ENCODE measurements at regions not wholly inside any gene's neighbourhood (a gene's known extent, or its start where the extent isn't known, plus 50 kb on each side); places are given as distances from the start of the nearest gene placed in this dataset.

DNA sequence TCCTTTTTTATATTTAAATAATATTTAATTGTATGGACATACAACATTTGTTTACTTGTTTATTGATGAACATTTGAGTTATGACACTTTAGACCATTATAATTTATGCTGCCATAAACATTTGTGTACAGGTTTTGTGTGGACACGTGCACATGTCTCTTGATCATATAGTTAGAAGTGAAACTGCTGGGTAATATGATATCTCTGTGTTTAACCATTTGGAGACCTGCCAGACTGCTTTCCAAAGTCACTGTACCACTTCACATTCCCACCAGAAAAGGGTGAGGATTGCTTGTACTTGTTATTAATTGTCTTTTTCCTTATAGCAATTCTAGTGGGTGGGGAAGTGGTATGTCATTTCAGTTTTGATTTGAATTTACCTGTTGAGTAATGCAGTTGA is 145.6 kb upstream of the KLHL1 start:
- ChIA-PET CTCF (no interaction called here), POLR2A (no interaction called here)
- Histone ChIP-seq H3K79me2 (ENCODE audit: control insufficient read depth, insufficient read depth, low read length) (no peaks in the 10 kb centered on the region), H3K4me1 (ENCODE audit: control insufficient read depth, extremely low read depth, insufficient read depth, low read length) (peaks cover 3% of the 10 kb centered on the region), H3K9me3 (replicated peaks; ENCODE audit: control insufficient read depth, insufficient read depth, low read length) (peaks cover 5% of the 10 kb centered on the region), H2AFZ (ENCODE audit: low read depth, low read length) (no peak overlapping the region), H3K36me3 (ENCODE audit: control insufficient read depth in 2 of 2, extremely low read depth in 1 of 2, insufficient read depth in 2 of 2, low read length in 2 of 2) (no peaks in the 10 kb centered on the region), H3K9ac (replicated peaks; ENCODE audit: extremely low read depth, insufficient read depth, low read length) (no peak overlapping the region), H3K9me1 (replicated peaks; ENCODE audit: control insufficient read depth, extremely low read depth, insufficient read depth, low read length) (no peaks in the 10 kb centered on the region), H4K20me1 (replicated peaks; ENCODE audit: control insufficient read depth, extremely low read depth, insufficient read depth, low read length) (no peaks in the 10 kb centered on the region), H3K4me2 (ENCODE audit: insufficient read depth, low read length) (no peak overlapping the region), H3K27me3 (ENCODE audit: control insufficient read depth in 2 of 2, insufficient read depth in 2 of 2, low read length in 2 of 2) (no peaks in the 10 kb centered on the region), H3K4me3 (replicated peaks in 1 of 3; ENCODE audit: insufficient read depth in 1 of 3, low read depth in 1 of 3, low read length in 3 of 3) (no peak overlapping the region), H3K27ac (ENCODE audit: insufficient read depth, low read depth, low read length) (no peak overlapping the region)
- TF ChIP-seq JUN (IDR thresholded peaks at IDR 0.05; ENCODE audit: borderline replicate concordance, insufficient read depth, insufficient read length, low read depth) (no peak), MYC (IDR thresholded peaks at IDR 0.05; ENCODE audit: low read depth, low read length) (no peak), GATA2 (IDR thresholded peaks at IDR 0.05; ENCODE audit: insufficient read depth, insufficient read length, low read depth, low read length) (no peak), FOS (IDR thresholded peaks at IDR 0.05; ENCODE audit: borderline replicate concordance, insufficient read depth, low read length) (no peak), EZH2 (IDR thresholded peaks at IDR 0.05; ENCODE audit: borderline replicate concordance, low read depth, low read length, severe bottlenecking) (no peak), POLR2A (IDR thresholded peaks at IDR 0.05; ENCODE audit: low read depth, low read length) (no peak), POLR2AphosphoS5 (IDR thresholded peaks at IDR 0.05; ENCODE audit: insufficient read depth, low read depth, low read length) (no peak)
- TF ChIP-seq, protein P1, sequence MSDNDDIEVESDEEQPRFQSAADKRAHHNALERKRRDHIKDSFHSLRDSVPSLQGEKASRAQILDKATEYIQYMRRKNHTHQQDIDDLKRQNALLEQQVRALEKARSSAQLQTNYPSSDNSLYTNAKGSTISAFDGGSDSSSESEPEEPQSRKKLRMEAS (IDR thresholded peaks at IDR 0.05; ENCODE audit: insufficient read depth, insufficient read length), result no peak
- TF ChIP-seq, protein P2, sequence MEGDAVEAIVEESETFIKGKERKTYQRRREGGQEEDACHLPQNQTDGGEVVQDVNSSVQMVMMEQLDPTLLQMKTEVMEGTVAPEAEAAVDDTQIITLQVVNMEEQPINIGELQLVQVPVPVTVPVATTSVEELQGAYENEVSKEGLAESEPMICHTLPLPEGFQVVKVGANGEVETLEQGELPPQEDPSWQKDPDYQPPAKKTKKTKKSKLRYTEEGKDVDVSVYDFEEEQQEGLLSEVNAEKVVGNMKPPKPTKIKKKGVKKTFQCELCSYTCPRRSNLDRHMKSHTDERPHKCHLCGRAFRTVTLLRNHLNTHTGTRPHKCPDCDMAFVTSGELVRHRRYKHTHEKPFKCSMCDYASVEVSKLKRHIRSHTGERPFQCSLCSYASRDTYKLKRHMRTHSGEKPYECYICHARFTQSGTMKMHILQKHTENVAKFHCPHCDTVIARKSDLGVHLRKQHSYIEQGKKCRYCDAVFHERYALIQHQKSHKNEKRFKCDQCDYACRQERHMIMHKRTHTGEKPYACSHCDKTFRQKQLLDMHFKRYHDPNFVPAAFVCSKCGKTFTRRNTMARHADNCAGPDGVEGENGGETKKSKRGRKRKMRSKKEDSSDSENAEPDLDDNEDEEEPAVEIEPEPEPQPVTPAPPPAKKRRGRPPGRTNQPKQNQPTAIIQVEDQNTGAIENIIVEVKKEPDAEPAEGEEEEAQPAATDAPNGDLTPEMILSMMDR (IDR thresholded peaks at IDR 0.05; ENCODE audit: extremely low read depth in 1 of 2, insufficient read depth in 1 of 2, low read depth in 1 of 2, low read length in 2 of 2), result no peak
- intact Hi-C loops (cut with micrococcal nuclease) (no loop called here), dilution Hi-C loops (cut with MboI; ENCODE audit: extremely low pct_ligation_motif_present, low sequenced_read_pairs) (no loop called here)
- DNase-seq (ENCODE audit: low read depth, low spot score), result no peak
- FAIRE-seq, result no peak
- no TSS peak for BruUV-seq (replicated peaks)
